K562 (cell line): ENCODE measurements at regions not wholly inside any gene's neighbourhood (a gene's known extent, or its start where the extent isn't known, plus 50 kb on each side); places are given as distances from the start of the nearest gene placed in this dataset.
A peak's percentile ranks its signal among the peaks of the same experiment; 100 is the strongest.

Experiments
- BCL6 ChIP-seq: fragments of 250-450 bp; sonication (Bioruptor Pico); IDR thresholded peaks from 2 replicates; pipeline ENCODE4 v1.4.0; 2020
- CHD1 ChIP-seq: fragments of 200-600 bp; sonication (generic); IDR thresholded peaks from one replicate; pipeline ENCODE4 v1.6.1; 2012; ENCODE audit warnings: mild to moderate bottlenecking, moderate library complexity, low read length, inconsistent platforms
- CHD2 ChIP-seq: IDR thresholded peaks from 2 replicates; pipeline ENCODE4 v1.6.1; 2011; ENCODE audit warnings: low read depth, low read length
- ESRRB ChIP-seq: fragments of 250-450 bp; sonication (Bioruptor Pico); IDR thresholded peaks from 2 replicates; pipeline ENCODE4 v1.5.0; 2020; ENCODE audit warnings: mild to moderate bottlenecking, moderate library complexity, borderline replicate concordance
- GATAD2A ChIP-seq: fragments of 450-650 bp; IDR thresholded peaks from 2 replicates; pipeline ENCODE4 v1.6.1; 2017
- HDAC6 ChIP-seq: IDR thresholded peaks from 2 replicates; pipeline ENCODE4 v1.6.1; 2012; ENCODE audit warnings: low read depth, mild to moderate bottlenecking, control low read depth, inconsistent platforms, low read length, moderate library complexity
- HEY1 ChIP-seq: fragments of 250-450 bp; sonication (Bioruptor Pico); IDR thresholded peaks from 2 replicates; pipeline ENCODE4 v1.5.0; 2020; ENCODE audit warnings: mild to moderate bottlenecking, moderate library complexity, borderline replicate concordance
- HNRNPH1 ChIP-seq: fragments of 200-400 bp; formaldehyde crosslinking; optimal IDR thresholded peaks from 2 replicates; pipeline ENCODE3; 2017; ENCODE audit warnings: low read depth, mild to moderate bottlenecking, low read length, moderate library complexity
- ILF3 ChIP-seq: fragments of 450-650 bp; IDR thresholded peaks from 2 replicates; pipeline ENCODE4 v1.6.1; 2018; ENCODE audit warnings: antibody characterized with exemption, mild to moderate bottlenecking, moderate library complexity, borderline replicate concordance
- KAT8 ChIP-seq: fragments of 450-650 bp; IDR thresholded peaks from 2 replicates; pipeline ENCODE4 v1.6.1; 2016; ENCODE audit warnings: low read depth, mild to moderate bottlenecking
- KDM1A ChIP-seq, 2 experiments: fragments of 450-650 bp; IDR thresholded peaks; 2 replicates each; pipeline ENCODE4 v1.6.1; 2016; ENCODE audit warnings: mild to moderate bottlenecking in 2 of 2
- MTA2 ChIP-seq: fragments of 450-650 bp; IDR thresholded peaks from 2 replicates; pipeline ENCODE4 v1.6.1; 2016; ENCODE audit warnings: low read depth
- MYNN ChIP-seq, 2 experiments: sonication (generic); formaldehyde crosslinking in 1 of 2; IDR thresholded peaks; 2 replicates each; pipeline versions ENCODE4 v1.5.0 to v1.6.1; 2016 to 2020; ENCODE audit warnings: antibody characterized with exemption in 1 of 2, missing genetic modification reagents in 1 of 2
- NCOA6 ChIP-seq: fragments of 450-650 bp; IDR thresholded peaks from 2 replicates; pipeline ENCODE4 v1.6.1; 2017; ENCODE audit warnings: mild to moderate bottlenecking
- NONO ChIP-seq, 2 experiments: fragments of 200-400 bp in 1 of 2; fragments of 450-650 bp in 1 of 2; formaldehyde crosslinking in 1 of 2; IDR thresholded peaks; 2 replicates each; pipeline ENCODE4 v1.6.1; 2017; ENCODE audit warnings: low read depth in 2 of 2, mild to moderate bottlenecking in 2 of 2, moderate library complexity in 2 of 2, low read length in 1 of 2
- PCBP1 ChIP-seq: fragments of 200-400 bp; formaldehyde crosslinking; IDR thresholded peaks from 2 replicates; pipeline ENCODE4 v1.6.1; 2018; ENCODE audit warnings: mild to moderate bottlenecking, low read depth, low read length; ENCODE audit not compliant: poor library complexity, severe bottlenecking
- RAD51 ChIP-seq: fragments of 450-650 bp; IDR thresholded peaks from 2 replicates; pipeline ENCODE4 v1.7.1; 2016; ENCODE audit warnings: low read depth, mild to moderate bottlenecking, borderline replicate concordance
- RBM14 ChIP-seq: fragments of 200-400 bp; formaldehyde crosslinking; IDR thresholded peaks from 2 replicates; pipeline ENCODE4 v1.6.1; 2018; ENCODE audit warnings: low read depth, mild to moderate bottlenecking, low read length, moderate library complexity, borderline replicate concordance; ENCODE audit not compliant: insufficient read depth
- RBM15 ChIP-seq: fragments of 200-400 bp; formaldehyde crosslinking; IDR thresholded peaks from 2 replicates; pipeline ENCODE4 v1.6.1; 2018; ENCODE audit warnings: mild to moderate bottlenecking, low read length, moderate library complexity; ENCODE audit not compliant: insufficient read depth
- SIN3A ChIP-seq, 2 experiments: fragments of 150-350 bp in 1 of 2; IDR thresholded peaks; 2 replicates each; pipeline ENCODE4 v1.6.1; 2011 to 2016; ENCODE audit warnings: borderline replicate concordance in 2 of 2, low read depth in 2 of 2, low read length in 2 of 2, mild to moderate bottlenecking in 2 of 2, moderate library complexity in 2 of 2; ENCODE audit not compliant: control insufficient read depth in 1 of 2
- SP2 ChIP-seq: IDR thresholded peaks from 2 replicates; pipeline ENCODE4 v1.6.1; 2011; ENCODE audit warnings: mild to moderate bottlenecking, low read depth, low read length, moderate library complexity; ENCODE audit not compliant: poor library complexity, severe bottlenecking; ENCODE audit errors: extremely low read depth
- SREBF1 ChIP-seq: fragments of 150-350 bp; IDR thresholded peaks from 2 replicates; pipeline ENCODE4 v1.6.1; 2014; ENCODE audit warnings: antibody characterized with exemption, low read depth, low read length, borderline replicate concordance
- TAF7 ChIP-seq: fragments of 450-650 bp; IDR thresholded peaks from 2 replicates; pipeline ENCODE4 v1.6.1; 2016; ENCODE audit warnings: missing genetic modification characterization, missing compliant biosample characterization
- TCF3 ChIP-seq: sonication (generic); formaldehyde crosslinking; IDR thresholded peaks from 2 replicates; pipeline ENCODE4 v1.4.0; 2020; ENCODE audit warnings: mild to moderate bottlenecking, missing genetic modification reagents
- ZNF133 ChIP-seq: fragments of 250-450 bp; sonication (Bioruptor Pico); IDR thresholded peaks from 2 replicates; pipeline ENCODE4 v1.4.0; 2020; ENCODE audit warnings: mild to moderate bottlenecking
- ZNF408 ChIP-seq: fragments of 250-450 bp; sonication (Bioruptor Pico); IDR thresholded peaks from 2 replicates; pipeline ENCODE4 v1.4.0; 2020; ENCODE audit warnings: low read depth, mild to moderate bottlenecking, moderate library complexity
- ZNF431 ChIP-seq: sonication (generic); formaldehyde crosslinking; IDR thresholded peaks from 2 replicates; pipeline ENCODE4 v1.8.0; 2022; ENCODE audit warnings: mild to moderate bottlenecking, missing genetic modification reagents
- ZNF696 ChIP-seq: fragments of 250-450 bp; sonication (Bioruptor Pico); conservative IDR thresholded peaks from 2 replicates; pipeline ENCODE4 v1.4.0; 2020; ENCODE audit warnings: mild to moderate bottlenecking, moderate library complexity
- ZNF766 ChIP-seq: fragments of 200-800 bp; sonication (Bioruptor generic); conservative IDR thresholded peaks from 2 replicates; pipeline ENCODE4 v1.6.1; 2016; ENCODE audit warnings: missing genetic modification characterization, missing compliant biosample characterization
- ZNF780A ChIP-seq: fragments of 250-450 bp; sonication (Bioruptor Pico); IDR thresholded peaks from 2 replicates; pipeline ENCODE4 v1.5.0; 2021; ENCODE audit warnings: mild to moderate bottlenecking
- TF ChIP-seq, protein P1 (sequence below): IDR thresholded peaks from 3 replicates; pipeline ENCODE4 v1.6.1; 2011; ENCODE audit warnings: borderline replicate concordance, mild to moderate bottlenecking; ENCODE audit not compliant: insufficient read length, insufficient read depth

DNA sequence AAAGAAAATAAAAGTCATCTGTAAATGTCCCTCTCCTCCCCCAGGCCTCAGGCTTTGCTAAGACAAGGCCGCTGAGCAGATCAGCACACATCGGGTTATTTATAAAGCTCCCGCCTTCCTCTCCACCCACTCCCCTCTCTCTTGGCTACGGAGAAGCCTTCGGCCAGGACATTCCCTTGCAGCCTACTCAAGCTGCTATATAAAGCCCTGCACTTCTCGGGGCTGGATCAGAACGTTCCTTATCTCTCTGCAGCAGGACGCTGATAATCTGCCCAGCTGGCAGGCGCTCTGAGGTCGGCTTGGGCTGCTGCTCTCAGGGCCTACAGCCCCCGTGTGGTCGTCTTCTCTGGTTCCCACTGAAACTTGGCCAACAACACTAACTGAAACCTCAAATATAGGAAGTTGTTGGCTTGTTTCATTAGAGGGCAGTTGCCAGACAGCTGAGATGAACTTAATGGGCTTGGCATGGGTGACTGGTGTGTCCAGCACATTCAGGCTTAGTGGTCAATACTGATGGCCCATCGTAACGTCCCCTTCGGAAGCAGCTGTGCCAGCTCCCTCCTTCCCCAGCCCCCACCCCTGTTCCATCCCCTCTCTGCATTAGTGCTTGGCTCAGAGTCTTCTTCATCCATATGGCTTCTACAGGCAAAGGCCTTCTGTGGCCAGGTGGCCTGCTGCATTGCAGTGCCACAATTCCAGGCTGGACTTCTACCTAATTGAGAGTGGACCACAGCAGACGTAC is 64.6 kb downstream of the IER5 start (continued):
- peak in 1 of 2 experiments; percentile 96; a peak in 2 of 4 replicates for TF ChIP-seq NONO (IDR thresholded peaks at IDR 0.05; ENCODE audit: low read depth in 2 of 2, low read length in 1 of 2)
- peak; percentile 98 for TF ChIP-seq ZNF766
- no peak for TF ChIP-seq ZNF133 (CRISPR knock-in tag)
- TF ChIP-seq RAD51: peak; percentile 52; the same call in 1 of the 2 replicates
- TF ChIP-seq MYNN (IDR thresholded peaks at IDR 0.05): peak; percentile 97
- TF ChIP-seq MYNN (CRISPR knock-in tag; IDR thresholded peaks at IDR 0.05): no peak
- 0 out of 2 replicates have a peak, but pooled peaks have one; percentile 19 for TF ChIP-seq CHD2
- TF ChIP-seq KDM1A (IDR thresholded peaks at IDR 0.05): peak; percentile 96 to 97
- TF ChIP-seq HNRNPH1: no peak
- no peak for TF ChIP-seq TAF7 (tag)
- TF ChIP-seq ZNF408 (CRISPR knock-in tag): no peak
- TF ChIP-seq CHD1: no peak
- no peak for TF ChIP-seq RBM15
- TF ChIP-seq ILF3: no peak
- no peak for TF ChIP-seq ESRRB
- no peak for TF ChIP-seq SP2
- TF ChIP-seq, protein P1, sequence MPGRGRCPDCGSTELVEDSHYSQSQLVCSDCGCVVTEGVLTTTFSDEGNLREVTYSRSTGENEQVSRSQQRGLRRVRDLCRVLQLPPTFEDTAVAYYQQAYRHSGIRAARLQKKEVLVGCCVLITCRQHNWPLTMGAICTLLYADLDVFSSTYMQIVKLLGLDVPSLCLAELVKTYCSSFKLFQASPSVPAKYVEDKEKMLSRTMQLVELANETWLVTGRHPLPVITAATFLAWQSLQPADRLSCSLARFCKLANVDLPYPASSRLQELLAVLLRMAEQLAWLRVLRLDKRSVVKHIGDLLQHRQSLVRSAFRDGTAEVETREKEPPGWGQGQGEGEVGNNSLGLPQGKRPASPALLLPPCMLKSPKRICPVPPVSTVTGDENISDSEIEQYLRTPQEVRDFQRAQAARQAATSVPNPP: no peak
- TF ChIP-seq BCL6 (CRISPR knock-in tag): 0 out of 2 replicates have a peak, but pooled peaks have one; percentile 51
- no peak for TF ChIP-seq SIN3A (IDR thresholded peaks at IDR 0.05; ENCODE audit: borderline replicate concordance in 2 of 2, control insufficient read depth in 1 of 2, low read depth in 2 of 2, low read length in 2 of 2)
- no peak for TF ChIP-seq NCOA6
- no peak for TF ChIP-seq SREBF1
- peak; percentile 100 for TF ChIP-seq TCF3 (CRISPR knock-in tag)
- no peak for TF ChIP-seq KAT8
- no peak for TF ChIP-seq RBM14
- no peak for TF ChIP-seq HDAC6
- TF ChIP-seq ZNF431 (CRISPR knock-in tag): 0 out of 2 replicates have a peak, but pooled peaks have one; percentile 71
- TF ChIP-seq MTA2: peak; percentile 97
- TF ChIP-seq GATAD2A: peak; percentile 98
- no peak for TF ChIP-seq PCBP1
- no peak for TF ChIP-seq ZNF780A (CRISPR knock-in tag)
- no peak for TF ChIP-seq ZNF696 (CRISPR knock-in tag)
- peak; percentile 97 for TF ChIP-seq HEY1
